HEK293T (cell line): ENCODE measurements at regions not wholly inside any gene's neighbourhood (a gene's known extent, or its start where the extent isn't known, plus 50 kb on each side); places are given as distances from the start of the nearest gene placed in this dataset.

Experiments
- ELF4 ChIP-seq: fragments of 450-650 bp; IDR thresholded peaks from 2 replicates; pipeline ENCODE4 v1.6.1; 2017; ENCODE audit warnings: antibody characterized with exemption
- FOXA1 ChIP-seq: fragments of 450-650 bp; IDR thresholded peaks from 2 replicates; pipeline ENCODE4 v1.6.1; 2016; ENCODE audit warnings: mild to moderate bottlenecking
- FOXM1 ChIP-seq: fragments of 450-650 bp; IDR thresholded peaks from 2 replicates; pipeline ENCODE4 v1.6.1; 2017; ENCODE audit warnings: mild to moderate bottlenecking, borderline replicate concordance
- NFRKB ChIP-seq: fragments of 450-650 bp; IDR thresholded peaks from 2 replicates; pipeline ENCODE4 v1.6.1; 2016; ENCODE audit warnings: mild to moderate bottlenecking, moderate library complexity
- SP1 ChIP-seq: fragments of 450-650 bp; IDR thresholded peaks from 2 replicates; pipeline ENCODE4 v1.6.1; 2017

GRCh38 chr19:30115947-30116346 lies 173.9 kb downstream of the URI1 start:
- no peak for TF ChIP-seq NFRKB
- no peak for TF ChIP-seq SP1
- TF ChIP-seq FOXM1 = no peak
- no peak for TF ChIP-seq FOXA1
- no peak for TF ChIP-seq ELF4
